OCI-LY7 (cell line): ENCODE measurements at regions not wholly inside any gene's neighbourhood (a gene's known extent, or its start where the extent isn't known, plus 50 kb on each side); places are given as distances from the start of the nearest gene placed in this dataset.
"Not testable (repeated sequence)": the region's sequence is repeated elsewhere in the genome, so short reads cannot be mapped to it uniquely, and the experiment has no call there.

Experiments used
- BruUV-seq: library from RNA; stranded (reverse); fragments of 400-500 nt; replicated peaks from 2 replicates; lab custom pipeline; 2021; lab: Mats Ljungman, UMichigan
- CTCF ChIA-PET: fragments of 300-600 bp; sonication (Branson Sonifier 250); formaldehyde crosslinking; loops from one replicate; lab custom pipeline; 2022; ENCODE audit warnings: antibody characterized with exemption; ENCODE audit not compliant: unreplicated experiment; lab: Charles Lee
- POLR2A ChIA-PET: fragments of 300-600 bp; sonication (Branson Sonifier 250); formaldehyde crosslinking; loops from one replicate; lab custom pipeline; 2022; ENCODE audit warnings: antibody characterized with exemption; lab: Charles Lee
- DNase-seq: peaks from one replicate; pipeline ENCODE4 v3.0.0-alpha.2; 2015; ENCODE audit warnings: low spot score
- H2AFZ ChIP-seq: fragments of 200-600 bp; sonication (generic), shearing (Covaris generic); 2 replicates; pipeline ENCODE4 v1.6.1; 2014; ENCODE audit warnings: mild to moderate bottlenecking, antibody characterized with exemption, low read length, moderate library complexity
- H3K27ac ChIP-seq: fragments of 200-600 bp; sonication (generic); 2 replicates; pipeline ENCODE4 v1.5.1; 2014; ENCODE audit warnings: mixed run types, low read depth, mild to moderate bottlenecking, moderate library complexity, low read length, inconsistent platforms; ENCODE audit not compliant: poor library complexity, severe bottlenecking
- H3K36me3 ChIP-seq: fragments of 200-600 bp; sonication (generic); 2 replicates; pipeline ENCODE4 v1.6.1; 2014; ENCODE audit warnings: mild to moderate bottlenecking, antibody characterized with exemption, low read length, moderate library complexity, mixed read lengths; ENCODE audit not compliant: insufficient read depth
- H3K4me1 ChIP-seq: fragments of 200-600 bp; sonication (generic); 2 replicates; pipeline ENCODE4 v1.5.1; 2014; ENCODE audit warnings: mild to moderate bottlenecking, low read length; ENCODE audit not compliant: insufficient read depth, poor library complexity, severe bottlenecking
- H3K4me2 ChIP-seq: fragments of 200-600 bp; sonication (generic); 2 replicates; pipeline ENCODE4 v1.6.1; 2014; ENCODE audit warnings: mild to moderate bottlenecking, low read length
- H3K4me3 ChIP-seq: fragments of 200-600 bp; sonication (generic); 2 replicates; pipeline ENCODE4 v1.5.1; 2014; ENCODE audit warnings: mild to moderate bottlenecking, low read depth, low read length; ENCODE audit not compliant: poor library complexity, severe bottlenecking
- H3K79me2 ChIP-seq: fragments of 200-600 bp; sonication (generic); 2 replicates; pipeline ENCODE4 v1.6.1; 2016; ENCODE audit warnings: low read depth, mild to moderate bottlenecking, low read length, moderate library complexity, mixed read lengths; ENCODE audit not compliant: insufficient read depth
- H3K9me2 ChIP-seq: fragments of 200-600 bp; sonication (generic); 2 replicates; pipeline ENCODE4 v1.6.1; 2016; ENCODE audit warnings: mild to moderate bottlenecking, low read length, mixed read lengths; ENCODE audit not compliant: insufficient read depth
- H3K9me3 ChIP-seq: fragments of 200-600 bp; sonication (generic); 2 replicates; pipeline ENCODE4 v1.6.1; 2014; ENCODE audit warnings: mild to moderate bottlenecking, mixed run types, low read length, mixed read lengths
- H4K20me1 ChIP-seq: fragments of 200-600 bp; sonication (generic); 2 replicates; pipeline ENCODE4 v1.6.1; 2014; ENCODE audit warnings: mild to moderate bottlenecking, antibody characterized with exemption, low read length, moderate library complexity, mixed read lengths; ENCODE audit not compliant: insufficient read depth
- CTCF ChIP-seq: fragments of 200-600 bp; sonication (generic); conservative IDR thresholded peaks from 2 replicates; pipeline ENCODE4 v1.5.1; 2014; ENCODE audit warnings: mild to moderate bottlenecking, antibody characterized with exemption, low read length, moderate library complexity, mixed read lengths
- EZH2phosphoT487 ChIP-seq: fragments of 200-600 bp; sonication (generic); IDR thresholded peaks from 2 replicates; pipeline ENCODE4 v1.6.1; 2018; ENCODE audit warnings: low read depth, borderline replicate concordance, mild to moderate bottlenecking, mixed run types, antibody characterized with exemption, low read length, moderate library complexity, mixed read lengths
- intact Hi-C: fragments of 100-400 bp; cut with micrococcal nuclease; formaldehyde crosslinking; loops from one replicate; pipeline ENCODE4 v1.10.0; 2022; ENCODE audit not compliant: unreplicated experiment

GRCh38 chr10:28892818-28893547, 215.7 kb downstream of the BAMBI start:
- no peaks in the 10 kb centered on the region for H3K4me1 ChIP-seq
- DNase-seq = no peak
- no peaks in the 10 kb centered on the region for H3K9me2 ChIP-seq
- no peak overlapping the region for H2AFZ ChIP-seq
- POLR2A ChIA-PET = interaction anchor here (0.5 kb wide), 2 partner anchors 1044 to 1850 kb away, joined by 3 to 4 read pairs; no protein-coding TSS in a partner anchor
- BruUV-seq = no TSS peak
- no peak overlapping the region for H3K4me3 ChIP-seq
- no peaks in the 10 kb centered on the region for H3K36me3 ChIP-seq
- no peak overlapping the region for H3K27ac ChIP-seq
- intact Hi-C loops = no loop called here
- H3K9me3 ChIP-seq = no peaks in the 10 kb centered on the region
- H4K20me1 ChIP-seq = no peaks in the 10 kb centered on the region
- no peak for TF ChIP-seq EZH2phosphoT487
- no peak for TF ChIP-seq CTCF
- no peaks in the 10 kb centered on the region for H3K79me2 ChIP-seq
- H3K4me2 ChIP-seq = no peak overlapping the region
- CTCF ChIA-PET = no interaction called here

- H3K9me3 ChIP-seq = no peaks in the 10 kb centered on the region
- H3K4me3 ChIP-seq = no peak overlapping the region
- no peak overlapping the region for H2AFZ ChIP-seq
- H3K4me2 ChIP-seq = no peak overlapping the region
- ChIA-PET CTCF (no interaction called here), POLR2A (no interaction called here)
- no peak for TF ChIP-seq EZH2phosphoT487
- TF ChIP-seq CTCF = no peak
- no peaks in the 10 kb centered on the region for H4K20me1 ChIP-seq
- H3K4me1 ChIP-seq = no peaks in the 10 kb centered on the region
- BruUV-seq = no TSS peak
- H3K27ac ChIP-seq = no peak overlapping the region
- intact Hi-C loops = no loop called here
- H3K36me3 ChIP-seq = no peaks in the 10 kb centered on the region
- H3K79me2 ChIP-seq = no peaks in the 10 kb centered on the region
- H3K9me2 ChIP-seq = no peaks in the 10 kb centered on the region
- DNase-seq = no peak
Observed at GRCh38 chr10:28894146-28894545, 216.8 kb downstream of the BAMBI start.

- CTCF ChIA-PET, BruUV-seq, H3K9me3 ChIP-seq: not testable (repeated sequence)
Observed at GRCh38 chr10:28895671-28896070, 218.3 kb downstream of the BAMBI start.

GRCh38 chr10:28896791-28897409, 219.6 kb downstream of the BAMBI start:
- H2AFZ ChIP-seq, H3K4me2 ChIP-seq, H3K27ac ChIP-seq, intact Hi-C loops, H3K79me2 ChIP-seq, H3K4me1 ChIP-seq, H3K4me3 ChIP-seq, H3K9me3 ChIP-seq, DNase-seq, H3K9me2 ChIP-seq, H3K36me3 ChIP-seq, H4K20me1 ChIP-seq, CTCF ChIA-PET, POLR2A ChIA-PET, BruUV-seq: not testable (repeated sequence)

More at GRCh38 chr10:28895671-28896070, 218.3 kb downstream of the BAMBI start:
- H3K4me2 ChIP-seq, H2AFZ ChIP-seq, intact Hi-C loops, DNase-seq, H3K4me3 ChIP-seq, H3K4me1 ChIP-seq, POLR2A ChIA-PET, H3K27ac ChIP-seq, H3K9me2 ChIP-seq, H3K36me3 ChIP-seq, H4K20me1 ChIP-seq, H3K79me2 ChIP-seq: not testable (repeated sequence)
